HG03025 (cell line): ENCODE measurements at regions not wholly inside any gene's neighbourhood (a gene's known extent, or its start where the extent isn't known, plus 50 kb on each side); places are given as distances from the start of the nearest gene placed in this dataset.

Source experiments
- ATAC-seq: cut with Tn5 transposase; IDR thresholded peaks from one replicate; pipeline ENCODE4 v1.9.1; 2021; ENCODE audit warnings: mild to moderate bottlenecking, moderate library complexity; ENCODE audit not compliant: unreplicated experiment, low FRiP score

DNA sequence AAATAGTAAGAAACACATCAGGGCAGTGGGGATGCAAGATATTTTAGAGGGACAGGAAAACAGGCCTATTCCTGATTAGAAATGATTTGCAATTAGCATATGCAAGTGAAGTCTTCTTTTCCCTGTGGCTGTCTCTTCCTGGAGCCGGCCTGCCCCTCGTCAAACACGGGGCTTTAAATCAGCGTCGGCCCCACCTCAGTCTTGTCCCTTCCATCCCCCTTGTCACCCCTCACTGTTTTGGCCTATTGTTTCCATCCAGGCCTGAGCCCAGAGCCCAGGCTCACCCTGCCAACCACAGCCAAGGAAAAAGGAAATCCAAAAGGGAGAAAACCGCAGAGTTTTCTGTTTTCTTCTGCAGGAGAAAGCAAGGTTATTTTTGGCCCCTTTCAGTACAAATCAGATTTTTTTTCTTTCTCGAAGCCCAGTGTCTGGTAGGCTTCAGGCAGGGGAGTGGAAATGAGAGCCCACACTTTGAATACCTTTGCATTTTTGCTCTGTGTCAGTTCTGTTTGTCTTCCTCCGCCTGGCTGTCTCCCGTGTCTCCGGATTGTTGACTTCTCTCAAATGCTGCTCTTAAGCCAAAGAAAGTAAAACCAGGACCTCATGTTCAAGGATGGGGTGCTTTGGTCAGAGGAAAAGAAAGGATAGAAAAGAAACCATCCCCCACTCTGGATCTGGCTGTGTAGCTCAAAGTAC is 399.9 kb upstream of the CDH11 start:
- no peak for ATAC-seq

DNA sequence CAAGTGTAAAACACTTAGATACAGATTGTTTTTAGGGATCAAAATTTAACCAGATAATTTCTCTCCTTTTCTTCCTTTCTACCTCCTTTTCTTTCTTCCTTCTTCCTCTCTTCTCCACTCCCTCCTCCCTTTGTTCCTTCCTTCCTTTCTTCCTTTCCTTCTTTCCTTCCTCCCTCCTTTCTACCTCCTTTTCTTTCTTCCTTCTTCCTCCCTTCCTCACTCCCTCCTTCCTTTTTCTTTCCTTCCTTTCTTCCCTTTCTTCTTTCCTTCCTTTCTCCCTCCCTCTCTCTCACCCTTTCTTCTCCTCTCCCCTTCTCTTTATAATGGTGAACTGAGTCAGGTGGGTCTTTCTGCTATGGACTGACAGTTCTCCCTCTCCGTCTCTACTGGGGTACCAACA is 397.5 kb upstream of the CDH11 start:
- no peak for ATAC-seq

GRCh38 chr16:65515193-65515592 is 393.3 kb upstream of the CDH11 start:
- no peak for ATAC-seq

GRCh38 chr16:65510850-65511249 is 389.0 kb upstream of the CDH11 start:
- no peak for ATAC-seq

DNA sequence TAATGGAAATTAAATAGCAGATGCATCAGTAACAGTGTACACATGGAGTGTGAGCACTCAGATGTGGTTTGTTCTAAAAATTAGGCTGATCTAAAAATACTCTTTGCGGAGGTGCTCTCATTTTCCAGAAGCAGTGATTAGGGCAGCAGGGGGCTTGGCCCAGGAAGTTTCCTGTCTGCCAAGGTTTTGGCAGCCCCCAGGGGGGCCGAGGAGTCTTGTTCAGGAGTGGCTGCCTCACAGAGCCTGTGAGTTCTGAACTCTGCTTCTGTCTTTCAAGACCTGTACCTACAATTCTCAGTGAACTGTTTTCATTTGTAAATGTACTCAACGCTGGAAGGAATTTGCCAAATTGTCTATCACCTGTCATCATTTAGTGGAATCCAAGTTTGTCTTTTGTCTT is 388.4 kb upstream of the CDH11 start:
- no peak for ATAC-seq

DNA sequence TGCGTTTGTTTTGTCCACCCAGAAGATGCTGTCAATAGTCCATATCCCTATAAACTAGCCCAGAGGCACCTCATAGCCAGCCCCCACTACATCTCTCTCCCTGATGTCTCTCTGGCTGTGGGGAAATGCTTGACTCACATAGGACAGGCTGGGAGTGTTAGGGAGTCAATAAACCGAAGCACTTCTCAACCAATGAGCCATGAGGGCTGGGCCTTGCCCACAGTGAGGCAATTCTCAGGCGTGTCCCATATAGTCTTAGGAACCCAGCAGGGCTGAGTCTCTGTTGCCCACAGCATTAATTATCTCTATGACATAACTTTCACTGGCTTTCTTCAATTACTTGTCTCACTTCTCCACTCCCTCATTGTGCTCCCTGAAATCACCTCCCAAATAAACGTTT is 387.3 kb upstream of the CDH11 start:
- ATAC-seq = no peak

- no peak for ATAC-seq
Observed at GRCh38 chr16:65500919-65501318, 379.1 kb upstream of the CDH11 start.

DNA sequence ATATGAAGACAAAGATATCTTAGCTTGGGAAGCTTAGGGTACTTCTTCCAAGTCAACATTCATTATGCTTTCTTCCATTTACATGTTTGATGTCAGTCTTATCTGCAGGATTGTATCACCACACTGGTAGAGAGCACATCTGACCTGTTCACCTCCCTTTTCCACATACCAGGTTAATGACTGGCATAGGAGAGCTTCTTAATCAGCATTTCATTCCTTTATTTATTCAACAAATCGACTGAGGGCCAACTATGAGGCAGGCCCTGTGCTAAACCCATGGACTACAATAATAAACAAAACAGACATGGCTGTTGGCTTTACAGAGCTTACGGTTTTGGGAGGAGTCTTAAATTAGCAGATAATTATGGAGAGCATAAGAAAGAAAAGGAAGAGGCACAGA is 378.1 kb upstream of the CDH11 start:
- no peak for ATAC-seq

DNA sequence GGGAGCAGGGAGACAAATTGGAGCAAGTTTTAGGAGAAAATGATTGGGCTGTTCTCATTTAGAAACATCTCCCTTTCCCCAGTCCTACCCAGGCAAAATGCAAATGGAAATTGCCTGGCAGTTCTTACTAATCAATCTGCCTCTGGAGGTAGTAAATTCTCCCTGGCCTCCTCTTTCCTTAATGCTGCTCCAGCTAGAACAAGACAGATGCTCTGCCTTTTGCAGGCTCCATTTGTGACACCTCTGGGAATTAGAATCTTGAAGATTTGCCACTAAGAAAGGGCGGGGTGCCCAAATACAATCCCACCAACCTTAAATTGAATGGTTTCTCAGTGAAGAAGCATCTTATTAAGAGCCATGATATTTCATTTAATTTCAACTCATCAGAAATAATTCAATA is 377.7 kb upstream of the CDH11 start:
- ATAC-seq = no peak

DNA sequence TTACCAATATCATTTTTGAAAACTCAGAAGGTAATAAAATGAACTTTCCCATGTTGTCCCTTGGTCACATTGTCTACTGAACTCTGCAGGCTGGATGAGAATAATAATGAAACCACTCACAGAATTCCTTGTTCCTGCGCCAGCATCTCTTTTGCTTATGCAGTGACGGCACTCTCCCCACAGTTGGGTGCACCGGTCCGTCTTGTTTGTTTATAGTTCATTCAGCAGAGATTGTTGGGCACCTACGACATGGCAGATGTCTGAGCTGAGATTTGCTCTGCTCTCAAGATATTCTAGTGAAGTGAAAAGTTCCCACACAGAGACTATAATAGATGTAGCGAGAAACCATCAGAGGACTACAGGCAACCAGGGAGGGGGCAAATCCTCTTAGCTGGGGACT is 375.7 kb upstream of the CDH11 start:
- ATAC-seq = no peak

- ATAC-seq = no peak
Observed at GRCh38 chr16:65495106-65495505, 373.2 kb upstream of the CDH11 start.

DNA sequence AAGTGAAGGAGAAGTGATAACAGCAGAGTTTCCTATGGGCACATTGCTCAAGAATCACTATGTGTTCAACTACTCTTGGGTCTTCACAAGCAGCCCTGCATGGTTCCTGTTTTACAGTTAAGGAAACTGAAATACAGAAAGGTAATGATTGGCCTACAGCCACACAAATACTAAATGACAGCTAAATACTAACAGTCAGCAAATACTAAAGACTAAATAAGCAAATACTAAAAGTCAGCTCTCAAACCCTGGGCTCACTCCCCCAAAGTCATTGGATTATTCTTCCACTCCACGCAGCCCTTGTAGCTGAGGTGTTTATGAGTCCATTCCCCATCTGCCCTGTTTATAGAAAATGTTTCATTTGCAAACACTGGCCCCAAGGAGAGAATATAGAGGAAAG is 372.7 kb upstream of the CDH11 start:
- ATAC-seq = no peak

DNA sequence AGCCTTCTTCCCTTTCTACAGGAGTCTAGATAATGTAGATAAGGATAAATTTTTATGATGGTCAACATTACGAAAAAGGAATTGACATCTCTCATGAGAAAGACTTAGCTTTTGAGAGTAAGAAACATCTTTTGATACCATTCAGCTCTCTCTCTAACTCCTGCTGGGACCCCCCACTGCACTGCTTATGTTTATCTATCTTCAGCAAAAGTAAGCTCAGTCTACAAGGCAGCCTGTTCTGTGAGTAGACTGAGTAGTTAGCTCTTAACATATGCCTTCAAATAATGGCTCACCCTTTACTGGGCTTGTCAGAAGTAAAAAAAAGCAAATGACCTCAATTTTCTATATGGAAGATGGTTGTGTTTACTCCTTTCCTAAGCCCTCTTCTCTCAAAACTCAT is 372.2 kb upstream of the CDH11 start:
- ATAC-seq = no peak

GRCh38 chr16:65490286-65490685 is 368.4 kb upstream of the CDH11 start:
- no peak for ATAC-seq

- ATAC-seq = no peak
Observed at GRCh38 chr16:65489531-65490023, 367.7 kb upstream of the CDH11 start.

- ATAC-seq = no peak
Observed at GRCh38 chr16:65487231-65487630, 365.4 kb upstream of the CDH11 start.

- ATAC-seq = no peak
Observed at GRCh38 chr16:65481956-65482355, 360.1 kb upstream of the CDH11 start.

DNA sequence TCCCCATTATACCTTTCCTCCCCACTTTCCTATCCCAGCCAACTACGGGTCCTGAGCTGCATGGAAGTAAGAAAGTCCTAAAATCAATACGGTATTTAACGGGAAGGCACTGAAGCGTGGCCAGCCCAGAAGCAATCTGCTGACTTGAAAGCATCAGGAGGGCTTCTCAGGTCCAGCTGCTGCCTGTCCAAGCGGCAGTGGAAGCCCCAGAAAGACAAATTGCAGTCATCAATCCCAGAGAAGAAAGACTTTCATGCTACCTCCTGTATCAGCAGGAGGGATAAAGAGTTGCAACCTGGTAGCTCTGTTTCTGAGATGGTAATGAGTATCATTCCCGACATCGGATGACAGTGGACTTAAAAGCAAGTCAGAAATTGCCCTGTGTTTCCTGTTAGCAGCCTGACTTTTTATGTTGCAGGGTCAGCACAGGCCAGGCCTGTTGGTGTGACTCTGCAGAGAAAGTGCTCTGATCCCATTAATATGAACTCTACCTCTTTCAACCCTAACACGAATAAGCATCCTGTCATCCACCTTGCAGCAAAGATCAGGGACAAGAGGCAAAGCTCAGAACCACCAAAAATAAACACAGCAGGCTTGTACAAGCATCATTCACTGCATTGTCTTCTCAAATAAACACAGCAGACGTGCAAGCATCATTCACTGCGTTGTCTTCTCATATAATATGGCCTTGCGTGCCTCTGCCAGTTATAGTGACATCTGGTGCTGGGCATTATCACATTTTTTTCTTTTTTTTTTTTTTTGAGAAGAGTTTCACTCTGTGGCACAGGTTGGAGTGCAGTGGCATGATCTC is 358.6 kb upstream of the CDH11 start:
- ATAC-seq = no peak

DNA sequence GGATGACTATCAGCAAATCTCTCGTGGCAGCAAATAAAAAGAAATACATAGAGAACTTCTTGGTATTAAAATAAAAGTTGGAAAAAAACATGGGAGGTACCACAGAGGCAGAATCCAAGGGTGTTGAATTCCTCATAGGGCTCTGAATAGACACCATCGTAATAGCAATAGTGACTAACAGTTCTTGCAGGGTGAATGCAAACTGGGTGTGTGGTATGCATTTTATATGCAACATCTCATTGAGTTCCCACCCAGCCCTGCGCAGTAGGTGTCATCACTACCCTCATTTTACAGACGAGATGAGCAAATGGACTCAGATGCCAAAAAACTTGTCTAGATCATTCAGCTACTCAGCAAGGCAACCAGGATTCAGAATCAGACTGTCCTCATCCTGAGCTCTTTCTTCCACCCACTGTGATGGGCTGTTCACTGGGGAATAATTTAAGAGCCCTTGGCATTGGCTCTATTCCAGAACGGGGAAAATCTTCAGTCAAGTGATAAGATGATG is 354.6 kb upstream of the CDH11 start:
- ATAC-seq = no peak

- no peak for ATAC-seq
Observed at GRCh38 chr16:65473699-65474098, 351.8 kb upstream of the CDH11 start.

GRCh38 chr16:65469116-65469515 is 347.3 kb upstream of the CDH11 start:
- ATAC-seq = no peak

- no peak for ATAC-seq
Observed at GRCh38 chr16:65468133-65468532, 346.3 kb upstream of the CDH11 start.
